AG04450 (cell line): ENCODE measurements at regions not wholly inside any gene's neighbourhood (a gene's known extent, or its start where the extent isn't known, plus 50 kb on each side); places are given as distances from the start of the nearest gene placed in this dataset.

ENCODE experiments used
- CTCF ChIA-PET: fragments of 300-600, 350-600 bp; formaldehyde crosslinking; extraction: SDS; loops from one replicate; lab custom pipeline; 2022; ENCODE audit warnings: antibody characterized with exemption, inconsistent platforms; lab: Charles Lee
- POLR2A ChIA-PET: fragments of 350-600 bp; formaldehyde crosslinking; extraction: SDS; loops from one replicate; lab custom pipeline; 2021; ENCODE audit warnings: antibody characterized with exemption, inconsistent platforms; lab: Yijun Ruan, JAX
- DNase-seq: peaks from one replicate; pipeline ENCODE4 v3.0.0-alpha.2; 2011; ENCODE audit warnings: low read depth, low spot score
- H3K27ac ChIP-seq: one replicate; pipeline ENCODE4 v1.5.1; 2012; ENCODE audit warnings: low read depth, low read length, control low read depth
- H3K27me3 ChIP-seq: one replicate; pipeline ENCODE4 v1.6.0; 2012; ENCODE audit warnings: low read length; ENCODE audit not compliant: control insufficient read depth, insufficient read depth
- H3K4me3 ChIP-seq: 2 replicates; pipeline ENCODE4 v1.5.1; 2011; ENCODE audit warnings: mild to moderate bottlenecking, low read depth, low read length, control low read depth
- H3K9me3 ChIP-seq: 2 replicates; pipeline ENCODE4 v1.5.1; 2012; ENCODE audit warnings: low read length; ENCODE audit not compliant: control insufficient read depth, insufficient read depth
- CTCF ChIP-seq: IDR thresholded peaks from 2 replicates; pipeline ENCODE4 v1.5.1; 2011; ENCODE audit warnings: low read depth, low read length, control low read depth, inconsistent platforms

GRCh38 chr2:78024996-78025395 lies 502.8 kb upstream of the LRRTM4 start:
- H3K9me3 ChIP-seq = peaks cover 17% of the 10 kb centered on the region
- no peak for TF ChIP-seq CTCF
- H3K27ac ChIP-seq = no peak overlapping the region
- H3K27me3 ChIP-seq = no peaks in the 10 kb centered on the region
- no peak for DNase-seq
- ChIA-PET CTCF (no interaction called here), POLR2A (no interaction called here)
- no peak overlapping the region for H3K4me3 ChIP-seq

GRCh38 chr2:78029392-78029995 lies 507.3 kb upstream of the LRRTM4 start:
- no peak overlapping the region for H3K4me3 ChIP-seq
- ChIA-PET POLR2A (no interaction called here), CTCF (no interaction called here)
- no peak for DNase-seq
- no peak overlapping the region for H3K27ac ChIP-seq
- TF ChIP-seq CTCF = no peak
- H3K27me3 ChIP-seq = no peaks in the 10 kb centered on the region
- peaks cover 5% of the 10 kb centered on the region; the same call in 1 of the 2 replicates for H3K9me3 ChIP-seq

- TF ChIP-seq CTCF = no peak
- Histone ChIP-seq H3K4me3 (no peak overlapping the region), H3K9me3 (peaks cover 1% of the 10 kb centered on the region; the same call in 1 of the 2 replicates), H3K27me3 (no peaks in the 10 kb centered on the region), H3K27ac (no peak overlapping the region)
- DNase-seq = no peak
- ChIA-PET CTCF (no interaction called here), POLR2A (no interaction called here)
These were observed 512.5 kb upstream of the LRRTM4 start for GRCh38 chr2:78034706-78035105.

GRCh38 chr2:78035804-78036203 lies 513.6 kb upstream of the LRRTM4 start:
- no peak for TF ChIP-seq CTCF
- H3K27me3 ChIP-seq = no peaks in the 10 kb centered on the region
- DNase-seq = no peak
- H3K9me3 ChIP-seq = peaks cover 5% of the 10 kb centered on the region; the same call in 1 of the 2 replicates
- CTCF ChIA-PET = no interaction called here
- no peak overlapping the region for H3K27ac ChIP-seq
- POLR2A ChIA-PET = no interaction called here
- H3K4me3 ChIP-seq = no peak overlapping the region

GRCh38 chr2:78051480-78051879 lies 529.3 kb upstream of the LRRTM4 start:
- Histone ChIP-seq H3K9me3 (peaks cover 18% of the 10 kb centered on the region), H3K27me3 (no peaks in the 10 kb centered on the region), H3K4me3 (no peak overlapping the region), H3K27ac (no peak overlapping the region)
- ChIA-PET CTCF (no interaction called here), POLR2A (no interaction called here)
- no peak for DNase-seq
- no peak for TF ChIP-seq CTCF
